Skin of body (tissue), 2 donors: ENCODE measurements at regions not wholly inside any gene's neighbourhood (a gene's known extent, or its start where the extent isn't known, plus 50 kb on each side); places are given as distances from the start of the nearest gene placed in this dataset. TPM values are rescaled to one million over a fixed set of nuclear protein-coding genes. Genes with fewer than 3 reads are reported as not detected.
A peak's percentile ranks its signal among the peaks of the same experiment; 100 is the strongest.
"Not testable (repeated sequence)": the region's sequence is repeated elsewhere in the genome, so short reads cannot be mapped to it uniquely, and the experiment has no call there.

Experiments
- DNase-seq: peaks from one replicate; lab custom pipeline; 2025; lab: John Stamatoyannopoulos, UW
- small RNA-seq: library from RNA; depleted of rRNA; stranded (forward); fragments of <200 nt; gene quantifications from one replicate; pipeline ENCODE3, GENCODE V24; 2014; ENCODE audit warnings: low replicate concordance

DNA sequence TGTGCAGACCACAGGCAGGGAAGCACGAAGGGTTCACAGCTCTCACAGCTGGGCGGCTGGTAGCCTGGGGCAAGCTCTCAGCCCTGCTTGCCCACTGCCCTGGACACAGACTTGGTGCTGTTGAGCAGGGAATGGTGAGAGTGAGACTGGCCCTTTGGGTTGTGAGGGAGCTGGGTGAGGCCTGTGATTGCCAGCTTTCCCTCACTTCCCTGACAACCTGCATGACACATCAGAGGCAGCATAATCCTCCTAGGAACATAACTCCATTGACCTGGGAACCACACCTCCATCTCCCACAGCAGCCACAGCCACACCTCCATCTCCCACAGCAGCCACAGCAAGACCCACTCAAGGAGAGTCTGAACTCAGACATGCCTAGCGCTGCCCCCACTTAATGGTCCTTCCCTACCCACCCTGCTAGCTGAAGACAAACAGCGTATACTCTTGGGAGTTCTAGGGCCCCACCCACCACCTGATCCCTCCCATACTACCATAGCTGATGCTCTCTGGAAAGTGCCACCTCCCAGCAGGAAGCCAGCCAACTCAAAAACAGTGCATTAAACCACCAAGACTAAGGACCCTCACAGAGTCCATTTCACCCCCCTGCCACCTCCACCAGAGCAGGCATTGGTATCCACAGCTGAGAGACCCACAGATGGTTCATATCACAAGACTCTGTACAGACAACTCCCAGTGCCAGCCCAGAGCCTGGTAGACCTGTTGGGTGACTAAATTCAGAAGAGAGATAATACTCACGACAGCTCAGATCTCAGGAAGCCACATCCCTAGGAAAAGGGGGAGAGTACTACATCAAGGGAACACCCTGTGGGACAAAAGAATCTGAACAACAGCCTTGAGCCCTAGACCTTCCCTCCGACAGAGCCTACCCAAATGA, 60.2 kb upstream of the PRSS3 start:
- DNase-seq = not testable (repeated sequence)

DNA sequence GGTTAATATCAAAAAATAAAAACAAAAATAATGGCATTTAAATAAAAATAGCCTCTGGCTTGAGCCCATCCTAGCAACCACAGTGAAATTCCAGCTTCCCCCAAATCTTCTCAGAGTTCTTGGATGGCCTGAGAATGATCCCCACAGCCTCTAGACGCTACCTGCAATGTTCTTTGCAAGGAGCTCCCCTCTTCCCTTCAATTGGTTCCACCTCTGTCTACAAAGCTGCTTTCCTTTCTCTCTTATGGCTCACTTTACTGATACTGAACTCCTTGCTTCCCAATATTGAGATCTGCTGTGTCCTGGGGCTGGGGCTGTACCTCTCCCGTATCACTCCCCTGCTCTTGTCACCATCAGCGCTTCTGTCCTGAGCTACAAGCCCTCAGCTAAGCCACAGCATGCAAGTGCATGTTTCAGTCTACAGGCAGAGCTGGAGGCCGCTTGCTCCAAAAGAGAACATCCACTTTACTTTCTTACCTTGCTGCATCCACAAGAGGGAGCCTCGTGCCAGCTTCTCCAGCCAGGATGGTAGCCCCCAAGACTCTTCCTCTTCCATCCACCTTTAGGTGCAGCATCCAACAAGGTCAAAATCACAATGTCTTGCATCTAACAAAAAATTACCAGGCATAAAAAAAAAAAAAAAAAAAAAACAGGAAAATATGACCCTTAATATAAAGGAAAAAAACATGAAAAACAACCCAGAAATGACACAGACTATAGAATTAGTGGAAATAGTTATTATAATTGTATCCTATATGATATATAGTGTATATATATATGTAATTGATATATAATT, 57.4 kb upstream of the PRSS3 start:
- DNase-seq = peak; percentile 2

DNA sequence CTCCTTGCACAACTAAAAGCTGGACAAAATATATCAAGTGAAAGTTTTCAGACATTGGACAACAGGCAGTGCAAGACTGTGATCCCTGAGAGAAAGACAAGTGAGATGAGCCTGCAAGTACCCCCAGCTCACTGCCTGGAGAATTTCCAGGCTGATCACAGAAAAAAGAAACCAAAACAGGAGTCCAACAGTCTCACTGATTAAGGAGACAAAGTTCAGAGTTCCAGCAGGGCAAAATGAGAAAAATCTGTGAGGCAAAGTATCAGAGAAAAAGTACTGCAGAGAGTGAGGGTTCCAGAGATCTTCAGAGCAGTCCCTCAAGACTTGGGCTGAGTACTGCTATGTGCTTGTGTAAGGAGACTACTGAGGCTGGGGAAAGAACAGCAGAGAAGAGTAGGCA, 56.0 kb upstream of the PRSS3 start:
- no peak for DNase-seq

DNA sequence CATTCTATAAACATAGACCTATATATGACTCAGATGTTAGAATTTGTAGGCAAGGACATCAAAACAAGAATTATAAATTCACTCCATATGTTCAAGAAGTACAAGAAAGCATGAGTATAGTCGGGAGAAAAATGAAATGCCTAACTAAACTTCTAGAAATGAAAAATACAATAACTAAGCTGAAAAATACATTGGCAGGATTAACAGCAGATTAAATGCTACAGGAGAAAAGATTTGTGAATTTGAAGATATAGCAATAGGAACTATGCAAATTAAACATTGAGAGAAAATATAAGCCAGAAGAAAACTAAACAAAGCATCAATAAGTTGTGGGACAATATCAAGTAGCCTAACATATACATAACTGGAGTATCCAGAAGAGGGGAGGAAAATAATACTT, 55.3 kb upstream of the PRSS3 start:
- no peak for DNase-seq

DNA sequence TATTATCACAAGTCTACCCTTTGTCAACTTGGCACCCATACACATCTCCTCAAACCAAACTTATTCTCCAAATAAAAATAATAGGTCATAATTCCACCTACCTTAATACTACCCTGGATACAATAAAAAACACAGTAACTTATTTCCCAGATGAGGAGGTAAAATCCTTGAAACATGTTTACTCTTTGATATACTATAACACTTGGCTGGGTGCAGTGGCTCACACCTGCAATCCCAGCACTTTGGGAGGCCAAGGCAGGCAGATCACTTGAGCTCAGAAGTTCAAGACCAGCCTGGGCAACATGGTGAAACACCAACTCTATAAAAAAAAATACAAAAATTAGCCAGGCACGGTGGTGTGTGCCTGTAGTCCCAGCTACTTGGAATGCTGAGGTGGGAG, 54.4 kb upstream of the PRSS3 start:
- not testable (repeated sequence) for DNase-seq

DNA sequence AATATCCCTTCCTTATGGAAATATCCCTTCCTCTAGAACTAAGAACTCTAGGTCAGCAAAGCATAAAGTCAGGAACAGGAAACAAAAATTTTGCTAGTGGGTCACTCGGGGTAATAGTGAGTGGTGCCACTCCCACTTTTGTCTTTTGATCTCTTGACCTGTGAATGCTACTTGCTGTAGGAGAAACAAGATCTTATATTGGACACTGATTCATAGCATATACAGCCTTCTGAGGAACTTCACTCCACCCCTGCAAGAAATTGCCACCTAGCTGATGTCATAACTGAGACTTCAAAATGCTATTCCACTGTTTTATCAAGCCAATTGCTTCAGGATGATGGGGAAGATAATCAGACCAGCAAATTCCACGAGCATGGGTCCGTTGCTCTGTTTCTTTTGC, 53.3 kb upstream of the PRSS3 start:
- no peak for DNase-seq

DNA sequence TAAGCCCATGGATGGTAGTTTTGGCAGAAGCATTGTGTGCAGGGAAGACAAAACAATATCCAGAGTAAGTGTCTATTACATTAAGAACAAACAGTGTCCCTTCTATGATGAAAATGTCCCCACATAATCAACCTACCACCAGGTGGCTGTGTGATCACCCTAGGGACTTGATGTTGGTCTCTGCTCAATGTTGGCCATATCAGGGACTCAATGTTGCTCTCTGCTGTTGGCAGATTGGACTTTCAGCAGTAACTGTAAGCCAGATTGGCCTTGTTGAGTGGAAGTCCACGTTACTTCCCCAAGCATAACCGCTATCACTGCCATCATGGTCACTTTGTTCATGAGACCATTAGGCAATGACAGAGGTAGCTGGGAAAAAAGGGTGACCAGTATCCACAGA, 52.8 kb upstream of the PRSS3 start:
- no peak for DNase-seq

Small RNA genes in the stretch of these regions (small RNA-seq; reads per million reads assigned to genes)
- gene TRBV22OR9-2 (not detected), gene TRBV26OR9-2 (not detected)
